Osteocyte (in vitro differentiated cells): ENCODE measurements at regions not wholly inside any gene's neighbourhood (a gene's known extent, or its start where the extent isn't known, plus 50 kb on each side); places are given as distances from the start of the nearest gene placed in this dataset.
"Not testable (repeated sequence)": the region's sequence is repeated elsewhere in the genome, so short reads cannot be mapped to it uniquely, and the experiment has no call there.

Experiments used
- DNase-seq: peaks from one replicate; pipeline ENCODE4 v3.0.0; 2021; ENCODE audit warnings: mixed read lengths; ENCODE audit not compliant: unreplicated experiment; ENCODE audit errors: extremely low spot score
- H3K27ac Mint-ChIP-seq: one replicate; pipeline ENCODE4 v1.8.0; 2021; ENCODE audit warnings: mild to moderate bottlenecking, mixed read lengths; ENCODE audit not compliant: unreplicated experiment
- H3K27me3 Mint-ChIP-seq: one replicate; pipeline ENCODE4 v1.8.0; 2021; ENCODE audit warnings: mixed read lengths; ENCODE audit not compliant: unreplicated experiment
- H3K36me3 Mint-ChIP-seq: one replicate; pipeline ENCODE4 v1.8.0; 2021; ENCODE audit warnings: mixed read lengths; ENCODE audit not compliant: unreplicated experiment
- H3K4me1 Mint-ChIP-seq: one replicate; pipeline ENCODE4 v1.8.0; 2021; ENCODE audit warnings: mixed read lengths; ENCODE audit not compliant: unreplicated experiment
- H3K4me3 Mint-ChIP-seq: one replicate; pipeline ENCODE4 v1.8.0; 2021; ENCODE audit warnings: mild to moderate bottlenecking, moderate library complexity, mixed read lengths; ENCODE audit not compliant: unreplicated experiment
- H3K9me3 Mint-ChIP-seq: one replicate; pipeline ENCODE4 v1.8.0; 2021; ENCODE audit warnings: mixed read lengths; ENCODE audit not compliant: unreplicated experiment

GRCh38 chr19:200203-200602 is 91.0 kb downstream of the PLPP2 start:
- H3K36me3 Mint-ChIP-seq, H3K4me1 Mint-ChIP-seq, H3K4me3 Mint-ChIP-seq, H3K27ac Mint-ChIP-seq, H3K9me3 Mint-ChIP-seq, H3K27me3 Mint-ChIP-seq: not testable (repeated sequence)
- peak; percentile 62 for DNase-seq
